ENCODE measurements at regions not wholly inside any gene's neighbourhood (a gene's known extent, or its start where the extent isn't known, plus 50 kb on each side); places are given as distances from the start of the nearest gene placed in this dataset.

GRCh38 chr4:145297556-145297955 lies 117.2 kb upstream of the OTUD4 start:
- H3K27ac ChIP-seq (ENCODE audit: low read length, poor library complexity, severe bottlenecking): no peak overlapping the region
- no peak for DNase-seq
- no peak overlapping the region for H2BK120ac ChIP-seq (ENCODE audit: low read depth, low read length)
- no peak overlapping the region for H2BK12ac ChIP-seq (ENCODE audit: low read length in 2 of 2)
- H3K9me3 ChIP-seq (ENCODE audit: control insufficient read depth, low read length): no peaks in the 10 kb centered on the region
- H3K9ac ChIP-seq (ENCODE audit: low read length): no peak overlapping the region
- H3K27me3 ChIP-seq (ENCODE audit: control insufficient read depth in 1 of 2, insufficient read depth in 1 of 2, low read length in 2 of 2): peaks cover 0 to 14% of the 10 kb centered on the region in 2 experiments
- no peak overlapping the region for H3K23ac ChIP-seq (ENCODE audit: low read length in 2 of 2)
- no peak overlapping the region for H4K8ac ChIP-seq (ENCODE audit: low read length)
- H3K4me2 ChIP-seq (ENCODE audit: low read length, poor library complexity, severe bottlenecking): no peak overlapping the region
- no peak overlapping the region for H3K14ac ChIP-seq (ENCODE audit: low read length in 2 of 2)
- no peak overlapping the region for H2BK15ac ChIP-seq (ENCODE audit: low read depth, poor library complexity, severe bottlenecking)
- peaks cover 1% of the 10 kb centered on the region for H3K4me1 ChIP-seq (ENCODE audit: control insufficient read depth, insufficient read depth, low read depth, low read length)
- no peak overlapping the region for H3K4ac ChIP-seq (ENCODE audit: low read depth in 1 of 2, low read length in 2 of 2)
- H3K4me3 ChIP-seq (ENCODE audit: insufficient read depth in 1 of 2, low read depth in 1 of 2, low read length in 2 of 2): no peak overlapping the region
- H2AFZ ChIP-seq (ENCODE audit: low read depth, low read length): no peak overlapping the region
- no peaks in the 10 kb centered on the region for H3K79me1 ChIP-seq (replicated peaks; ENCODE audit: low read length, poor library complexity, severe bottlenecking)
- H4K91ac ChIP-seq (ENCODE audit: low read length): no peak overlapping the region
- H3K36me3 ChIP-seq (ENCODE audit: control insufficient read depth in 1 of 2, insufficient read depth in 2 of 2, low read depth in 1 of 2, low read length in 2 of 2): no peaks in the 10 kb centered on the region
- H2BK5ac ChIP-seq (ENCODE audit: low read depth, low read length, poor library complexity, severe bottlenecking): no peak overlapping the region
- no peak overlapping the region for H3K18ac ChIP-seq (ENCODE audit: low read depth in 1 of 2, low read length in 2 of 2)
- no peak overlapping the region for H2AK5ac ChIP-seq (ENCODE audit: low read length, severe bottlenecking)

GRCh38 chr4:145295547-145295946 lies 115.2 kb upstream of the OTUD4 start:
- H4K91ac ChIP-seq (ENCODE audit: low read length): no peak overlapping the region
- H3K4ac ChIP-seq (ENCODE audit: low read depth in 1 of 2, low read length in 2 of 2): no peak overlapping the region
- H2AK5ac ChIP-seq (ENCODE audit: low read length, severe bottlenecking): no peak overlapping the region
- no peak overlapping the region for H2BK120ac ChIP-seq (ENCODE audit: low read depth, low read length)
- H3K4me3 ChIP-seq (ENCODE audit: insufficient read depth in 1 of 2, low read depth in 1 of 2, low read length in 2 of 2): no peak overlapping the region
- no peak overlapping the region for H3K14ac ChIP-seq (ENCODE audit: low read length in 2 of 2)
- H3K4me1 ChIP-seq (ENCODE audit: control insufficient read depth, insufficient read depth, low read depth, low read length): peaks cover 1% of the 10 kb centered on the region
- no peaks in the 10 kb centered on the region for H3K36me3 ChIP-seq (ENCODE audit: control insufficient read depth in 1 of 2, insufficient read depth in 2 of 2, low read depth in 1 of 2, low read length in 2 of 2)
- no peak overlapping the region for H2BK5ac ChIP-seq (ENCODE audit: low read depth, low read length, poor library complexity, severe bottlenecking)
- no peaks in the 10 kb centered on the region for H3K79me1 ChIP-seq (replicated peaks; ENCODE audit: low read length, poor library complexity, severe bottlenecking)
- H4K8ac ChIP-seq (ENCODE audit: low read length): no peak overlapping the region
- H3K23ac ChIP-seq (ENCODE audit: low read length in 2 of 2): no peak overlapping the region
- no peak overlapping the region for H3K9ac ChIP-seq (ENCODE audit: low read length)
- DNase-seq: no peak
- no peak overlapping the region for H3K4me2 ChIP-seq (ENCODE audit: low read length, poor library complexity, severe bottlenecking)
- no peak overlapping the region for H3K18ac ChIP-seq (ENCODE audit: low read depth in 1 of 2, low read length in 2 of 2)
- H3K27me3 ChIP-seq (ENCODE audit: control insufficient read depth in 1 of 2, insufficient read depth in 1 of 2, low read length in 2 of 2): peaks cover 0 to 14% of the 10 kb centered on the region in 2 experiments
- no peak overlapping the region for H2BK15ac ChIP-seq (ENCODE audit: low read depth, poor library complexity, severe bottlenecking)
- no peak overlapping the region for H3K27ac ChIP-seq (ENCODE audit: low read length, poor library complexity, severe bottlenecking)
- H2AFZ ChIP-seq (ENCODE audit: low read depth, low read length): no peak overlapping the region
- H3K9me3 ChIP-seq (ENCODE audit: control insufficient read depth, low read length): no peaks in the 10 kb centered on the region
- WGBS: 85% methylated on average over 1 of the region's 1 CpG
- no peak overlapping the region for H2BK12ac ChIP-seq (ENCODE audit: low read length in 2 of 2)

GRCh38 chr4:145295122-145295521 lies 114.7 kb upstream of the OTUD4 start:
- Histone ChIP-seq H3K23ac (ENCODE audit: low read length in 2 of 2) (no peak overlapping the region), H2AFZ (ENCODE audit: low read depth, low read length) (no peak overlapping the region)

GRCh38 chr4:145293658-145294057 lies 113.3 kb upstream of the OTUD4 start:
- H3K14ac ChIP-seq (ENCODE audit: low read length in 2 of 2): no peak overlapping the region
- no peaks in the 10 kb centered on the region for H3K9me3 ChIP-seq (ENCODE audit: control insufficient read depth, low read length)
- no peak overlapping the region for H3K27ac ChIP-seq (ENCODE audit: low read length, poor library complexity, severe bottlenecking)
- WGBS: 92% methylated on average over 3 of the region's 4 CpGs
- H2BK12ac ChIP-seq (ENCODE audit: low read length in 2 of 2): no peak overlapping the region
- no peak overlapping the region for H2BK15ac ChIP-seq (ENCODE audit: low read depth, poor library complexity, severe bottlenecking)
- H4K8ac ChIP-seq (ENCODE audit: low read length): no peak overlapping the region
- H3K9ac ChIP-seq (ENCODE audit: low read length): no peak overlapping the region
- no peak overlapping the region for H2AFZ ChIP-seq (ENCODE audit: low read depth, low read length)
- no peak overlapping the region for H3K4me3 ChIP-seq (ENCODE audit: insufficient read depth in 1 of 2, low read depth in 1 of 2, low read length in 2 of 2)
- H3K79me1 ChIP-seq (replicated peaks; ENCODE audit: low read length, poor library complexity, severe bottlenecking): no peaks in the 10 kb centered on the region
- H3K4me1 ChIP-seq (ENCODE audit: control insufficient read depth, insufficient read depth, low read depth, low read length): no peaks in the 10 kb centered on the region
- H3K27me3 ChIP-seq (ENCODE audit: control insufficient read depth in 1 of 2, insufficient read depth in 1 of 2, low read length in 2 of 2): peaks cover 0 to 14% of the 10 kb centered on the region in 2 experiments
- H3K18ac ChIP-seq (ENCODE audit: low read depth in 1 of 2, low read length in 2 of 2): no peak overlapping the region
- H3K4ac ChIP-seq (ENCODE audit: low read depth in 1 of 2, low read length in 2 of 2): no peak overlapping the region
- DNase-seq: no peak
- H4K91ac ChIP-seq (ENCODE audit: low read length): no peak overlapping the region
- no peak overlapping the region for H2AK5ac ChIP-seq (ENCODE audit: low read length, severe bottlenecking)
- H3K4me2 ChIP-seq (ENCODE audit: low read length, poor library complexity, severe bottlenecking): no peak overlapping the region
- H2BK5ac ChIP-seq (ENCODE audit: low read depth, low read length, poor library complexity, severe bottlenecking): no peak overlapping the region
- H2BK120ac ChIP-seq (ENCODE audit: low read depth, low read length): no peak overlapping the region
- H3K36me3 ChIP-seq (ENCODE audit: control insufficient read depth in 1 of 2, insufficient read depth in 2 of 2, low read depth in 1 of 2, low read length in 2 of 2): no peaks in the 10 kb centered on the region
- no peak overlapping the region for H3K23ac ChIP-seq (ENCODE audit: low read length in 2 of 2)

More at GRCh38 chr4:145295122-145295521, 114.7 kb upstream of the OTUD4 start:
- Histone ChIP-seq H3K4me1 (ENCODE audit: control insufficient read depth, insufficient read depth, low read depth, low read length) (peaks cover 1% of the 10 kb centered on the region), H3K36me3 (ENCODE audit: control insufficient read depth in 1 of 2, insufficient read depth in 2 of 2, low read depth in 1 of 2, low read length in 2 of 2) (no peaks in the 10 kb centered on the region), H3K9ac (ENCODE audit: low read length) (no peak overlapping the region), H3K27me3 (ENCODE audit: control insufficient read depth in 1 of 2, insufficient read depth in 1 of 2, low read length in 2 of 2) (peaks cover 0 to 14% of the 10 kb centered on the region in 2 experiments), H3K14ac (ENCODE audit: low read length in 2 of 2) (no peak overlapping the region), H3K4ac (ENCODE audit: low read depth in 1 of 2, low read length in 2 of 2) (no peak overlapping the region), H3K18ac (ENCODE audit: low read depth in 1 of 2, low read length in 2 of 2) (no peak overlapping the region), H4K8ac (ENCODE audit: low read length) (peak overlapping the region; percentile 21), H2BK12ac (ENCODE audit: low read length in 2 of 2) (no peak overlapping the region), H2AK5ac (ENCODE audit: low read length, severe bottlenecking) (no peak overlapping the region), H3K9me3 (ENCODE audit: control insufficient read depth, low read length) (no peaks in the 10 kb centered on the region), H2BK5ac (ENCODE audit: low read depth, low read length, poor library complexity, severe bottlenecking) (no peak overlapping the region), H3K79me1 (replicated peaks; ENCODE audit: low read length, poor library complexity, severe bottlenecking) (no peaks in the 10 kb centered on the region), H4K91ac (ENCODE audit: low read length) (no peak overlapping the region), H3K4me3 (ENCODE audit: insufficient read depth in 1 of 2, low read depth in 1 of 2, low read length in 2 of 2) (no peak overlapping the region), H2BK15ac (ENCODE audit: low read depth, poor library complexity, severe bottlenecking) (no peak overlapping the region), H3K27ac (ENCODE audit: low read length, poor library complexity, severe bottlenecking) (no peak overlapping the region), H2BK120ac (ENCODE audit: low read depth, low read length) (no peak overlapping the region), H3K4me2 (ENCODE audit: low read length, poor library complexity, severe bottlenecking) (no peak overlapping the region)
- 96% methylated on average over 3 of the region's 3 CpGs for WGBS
- no peak for DNase-seq
